B cell (primary cell): ENCODE measurements at regions not wholly inside any gene's neighbourhood (a gene's known extent, or its start where the extent isn't known, plus 50 kb on each side); places are given as distances from the start of the nearest gene placed in this dataset.

Source experiments
- ATAC-seq: fragments of 200-7000 bp; cut with Tn5 transposase; one replicate; pipeline ENCODE4 v1.10.0; 2021; ENCODE audit warnings: low read depth, mild to moderate bottlenecking, moderate number of reproducible peaks, moderate library complexity
- CTCF ChIA-PET: fragments of 350-600 bp; sonication (Branson Sonifier 250); formaldehyde crosslinking; loops from one replicate; lab custom pipeline; 2021; ENCODE audit warnings: antibody characterized with exemption, inconsistent platforms; lab: Charles Lee
- POLR2A ChIA-PET: fragments of 350-600 bp; sonication (Branson Sonifier 250); formaldehyde crosslinking; loops from one replicate; lab custom pipeline; 2021; ENCODE audit warnings: antibody characterized with exemption; lab: Charles Lee
- DNase-seq: peaks from one replicate; pipeline ENCODE4 v3.0.0; 2013
- H2AFZ ChIP-seq: 2 replicates; pipeline ENCODE4 v1.6.1; 2012; ENCODE audit warnings: mild to moderate bottlenecking, low read depth, low read length; ENCODE audit not compliant: insufficient read depth, poor library complexity, severe bottlenecking
- H3K27ac ChIP-seq, 2 donors: 1 replicate in 1 of 2; 2 replicates in 1 of 2; pipeline ENCODE4 v1.5.1; 2012 to 2013; ENCODE audit warnings: low read length in 2 of 2, mild to moderate bottlenecking in 2 of 2, moderate library complexity in 1 of 2
- H3K27me3 ChIP-seq, 4 experiments: fragments of 200-600 bp in 1 of 4; sonication (generic) in 1 of 4; replicated peaks in 1 of 4; 1 replicate in 2 of 4; 2 replicates in 2 of 4; pipeline versions ENCODE4 v1.6.1 to v1.7.0; 2013 to 2016; ENCODE audit warnings: low read length in 3 of 4, mild to moderate bottlenecking in 2 of 4, mixed read lengths in 1 of 4, moderate library complexity in 1 of 4; ENCODE audit not compliant: insufficient read depth in 4 of 4, control insufficient read depth in 3 of 4; ENCODE audit errors: control extremely low read depth in 1 of 4
- H3K36me3 ChIP-seq, 2 experiments: replicated peaks in 1 of 2; 1 replicate in 1 of 2; 2 replicates in 1 of 2; pipeline versions ENCODE4 v1.6.1 to v1.7.1; 2013; ENCODE audit warnings: low read length in 1 of 2; ENCODE audit not compliant: insufficient read depth in 2 of 2, control insufficient read depth in 1 of 2; ENCODE audit errors: control extremely low read depth in 1 of 2, extremely low read depth in 1 of 2
- H3K4me1 ChIP-seq, 2 donors: fragments of 200-600 bp in 1 of 2; sonication (generic) in 1 of 2; 1 replicate in 1 of 2; 2 replicates in 1 of 2; pipeline versions ENCODE4 v1.5.1 to v1.6.1; 2013 to 2017; ENCODE audit warnings: low read length in 2 of 2; ENCODE audit not compliant: control insufficient read depth in 2 of 2, insufficient read depth in 2 of 2
- H3K4me2 ChIP-seq: replicated peaks from 2 replicates; pipeline ENCODE3; 2012; ENCODE audit warnings: mild to moderate bottlenecking, low read depth, low read length; ENCODE audit not compliant: poor library complexity, severe bottlenecking
- H3K4me3 ChIP-seq, 5 experiments: fragments of 200-600 bp in 1 of 5; sonication (generic) in 1 of 5; 1 replicate in 3 of 5; 2 replicates in 2 of 5; pipeline versions ENCODE4 v1.5.1 to v1.7.0; 2011 to 2016; ENCODE audit warnings: low read length in 4 of 5, mild to moderate bottlenecking in 4 of 5, low read depth in 2 of 5, control low read depth in 1 of 5, moderate library complexity in 1 of 5; ENCODE audit not compliant: insufficient read depth in 1 of 5; ENCODE audit errors: control extremely low read depth in 1 of 5, extremely low read depth in 1 of 5
- H3K79me2 ChIP-seq: fragments of 200-600 bp; sonication (generic); one replicate; pipeline ENCODE4 v1.6.0; 2016; ENCODE audit warnings: low read length; ENCODE audit not compliant: control insufficient read depth, insufficient read depth
- H3K9ac ChIP-seq: fragments of 200-600 bp; sonication (generic); 2 replicates; pipeline ENCODE4 v1.6.1; 2017; ENCODE audit warnings: mild to moderate bottlenecking, low read length, moderate library complexity
- H3K9me3 ChIP-seq, 3 donors: one replicate each; pipeline versions ENCODE4 v1.6.1 to v1.7.1; 2013; ENCODE audit warnings: low read length in 2 of 3; ENCODE audit not compliant: control insufficient read depth in 2 of 3, insufficient read depth in 1 of 3; ENCODE audit errors: control extremely low read depth in 1 of 3
- H4K20me1 ChIP-seq: 2 replicates; pipeline ENCODE4 v1.6.0; 2012; ENCODE audit warnings: mild to moderate bottlenecking, low read length; ENCODE audit not compliant: insufficient read depth, control insufficient read depth, poor library complexity, severe bottlenecking
- H3K27ac Mint-ChIP-seq: one replicate; pipeline ENCODE4 v1.8.0; 2021; ENCODE audit warnings: mixed read lengths
- H3K27me3 Mint-ChIP-seq: one replicate; pipeline ENCODE4 v1.8.0; 2021; ENCODE audit warnings: mixed read lengths
- H3K4me1 Mint-ChIP-seq: one replicate; pipeline ENCODE4 v1.8.0; 2021; ENCODE audit warnings: mixed read lengths
- H3K4me3 Mint-ChIP-seq: one replicate; pipeline ENCODE4 v1.8.0; 2021; ENCODE audit warnings: mixed read lengths
- H3K9me3 Mint-ChIP-seq: one replicate; pipeline ENCODE4 v1.8.0; 2022; ENCODE audit warnings: mixed read lengths; ENCODE audit not compliant: insufficient read depth
- CTCF ChIP-seq: fragments of 200-600 bp; IDR thresholded peaks from one replicate; pipeline ENCODE4 v1.8.0; 2022; ENCODE audit warnings: antibody characterized with exemption, mild to moderate bottlenecking
- EZH2 ChIP-seq: IDR thresholded peaks from 2 replicates; pipeline ENCODE4 v1.6.1; 2012; ENCODE audit warnings: borderline replicate concordance, low read depth, mild to moderate bottlenecking, moderate library complexity, low read length; ENCODE audit not compliant: insufficient read depth, poor library complexity, severe bottlenecking
- WGBS: methylation state at CpG from one replicate; pipeline ENCODE4 v1.1.5; 2013; ENCODE audit warnings: missing lambda C conversion rate; ENCODE audit not compliant: insufficient coverage; 5-methylcytosine and 5-hydroxymethylcytosine counted together
- intact Hi-C: fragments of 100-400 bp; cut with micrococcal nuclease; formaldehyde crosslinking; loops from one replicate; pipeline ENCODE4 v1.10.0; 2022

GRCh38 chr1:244957122-244957521 lies 92.8 kb upstream of the HNRNPU start:
- Mint-ChIP-seq H3K9me3 (no peaks in the 10 kb centered on the region), H3K4me1 (peaks cover 9% of the 10 kb centered on the region), H3K27me3 (no peaks in the 10 kb centered on the region), H3K27ac (no peak overlapping the region), H3K4me3 (no peak overlapping the region)
- CTCF ChIA-PET = interaction anchor here (0.6 to 1.1 kb wide), 2 partner anchors 13 to 38 kb away, joined by 3 to 5 read pairs; no protein-coding TSS in a partner anchor
- POLR2A ChIA-PET = no interaction called here
- no peaks in the 10 kb centered on the region for H3K27me3 ChIP-seq
- DNase-seq = no peak
- H3K4me3 ChIP-seq = no peak overlapping the region
- H2AFZ ChIP-seq = no peak overlapping the region
- WGBS = no CpG with 5 or more reads among the region's 6 CpGs
- no peaks in the 10 kb centered on the region for H3K79me2 ChIP-seq
- H3K27ac ChIP-seq = peak overlapping the region in 1 of 2 donors; percentile 68
- no peak for ATAC-seq
- no peaks in the 10 kb centered on the region for H4K20me1 ChIP-seq
- peaks cover 8 to 10% of the 10 kb centered on the region in 2 donors for H3K4me1 ChIP-seq
- no peak for TF ChIP-seq CTCF
- no peak for TF ChIP-seq EZH2
- H3K4me2 ChIP-seq = peak overlapping the region; percentile 43
- H3K9me3 ChIP-seq = no peaks in the 10 kb centered on the region
- H3K36me3 ChIP-seq = no peaks in the 10 kb centered on the region
- intact Hi-C loops = no loop called here
- no peak overlapping the region for H3K9ac ChIP-seq

DNA sequence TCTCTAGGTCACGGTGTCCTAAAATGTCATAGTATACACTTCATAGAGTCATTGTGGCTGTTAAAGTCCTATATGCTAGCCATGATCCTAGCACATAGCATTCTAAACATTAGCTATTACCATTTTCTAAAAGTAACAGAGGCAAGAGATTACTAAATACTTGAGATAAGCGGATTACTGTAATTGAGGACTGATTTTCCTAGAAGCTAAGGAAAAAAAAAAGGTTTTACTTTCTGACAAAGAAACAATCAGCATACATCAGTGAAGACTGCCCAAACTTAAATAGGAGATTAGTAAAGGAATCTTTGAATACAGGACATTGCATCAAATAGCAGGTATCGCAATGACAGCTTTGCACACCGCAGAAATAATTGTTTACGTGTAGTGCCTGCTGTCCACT lies 91.3 kb upstream of the HNRNPU start:
- Histone ChIP-seq H3K27ac (no peak overlapping the region), H3K4me1 (peaks cover 8 to 10% of the 10 kb centered on the region in 2 donors), H3K4me3 (no peak overlapping the region), H3K27me3 (no peaks in the 10 kb centered on the region), H3K4me2 (no peak overlapping the region), H3K36me3 (no peaks in the 10 kb centered on the region), H3K9ac (no peak overlapping the region), H2AFZ (no peak overlapping the region), H3K79me2 (no peaks in the 10 kb centered on the region), H3K9me3 (no peaks in the 10 kb centered on the region), H4K20me1 (no peaks in the 10 kb centered on the region)
- ChIA-PET POLR2A (no interaction called here), CTCF (interaction anchor here (0.7 kb wide), 1 partner anchor 172 kb away, joined by 3 read pairs; no protein-coding TSS in a partner anchor)
- no peak overlapping the region for H3K4me3 Mint-ChIP-seq
- no peaks in the 10 kb centered on the region for H3K27me3 Mint-ChIP-seq
- no peak for ATAC-seq
- DNase-seq = no peak
- H3K9me3 Mint-ChIP-seq = no peaks in the 10 kb centered on the region
- no peak overlapping the region for H3K27ac Mint-ChIP-seq
- WGBS = 100% methylated on average over 3 of the region's 5 CpGs
- TF ChIP-seq CTCF (no peak), EZH2 (no peak)
- intact Hi-C loops = no loop called here
- peaks cover 9% of the 10 kb centered on the region for H3K4me1 Mint-ChIP-seq
